ENCODE measurements at regions not wholly inside any gene's neighbourhood (a gene's known extent, or its start where the extent isn't known, plus 50 kb on each side); places are given as distances from the start of the nearest gene placed in this dataset.

DNA sequence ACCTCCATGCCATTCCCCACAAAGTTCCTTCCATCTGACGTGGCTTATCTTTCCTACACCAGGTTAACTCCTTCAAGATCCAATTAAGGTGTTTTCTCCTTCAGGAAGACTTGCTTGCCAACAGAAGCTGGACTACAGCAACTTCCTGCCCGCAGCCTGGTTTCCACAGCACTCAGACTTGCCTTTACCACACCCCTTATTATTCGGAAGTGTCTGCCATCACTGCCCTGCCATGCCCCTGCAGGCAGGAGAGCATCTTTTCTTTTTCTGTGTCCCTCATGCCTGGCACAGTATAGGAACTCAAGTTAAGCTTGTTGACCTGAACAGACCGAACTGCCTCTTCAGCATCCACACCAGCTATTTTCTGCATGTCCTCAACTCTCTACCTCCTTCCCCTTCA is 168.0 kb downstream of the FOXO1 start:
- TF ChIP-seq CTCF (IDR thresholded peaks at IDR 0.05; ENCODE audit: unreplicated experiment in 3 of 3) = no peak
- H3K4me3 Mint-ChIP-seq = no peak overlapping the region
- no peaks in the 10 kb centered on the region for H3K27me3 Mint-ChIP-seq (ENCODE audit: low read depth)
- no peaks in the 10 kb centered on the region for H3K36me3 Mint-ChIP-seq (ENCODE audit: low read depth)
- H3K4me1 Mint-ChIP-seq = peaks cover 24% of the 10 kb centered on the region
- H3K27ac Mint-ChIP-seq = no peak overlapping the region
- H3K9me3 Mint-ChIP-seq = no peaks in the 10 kb centered on the region

GRCh38 chr13:40502236-40502635 is 164.2 kb downstream of the FOXO1 start:
- Mint-ChIP-seq H3K36me3 (ENCODE audit: low read depth) (no peaks in the 10 kb centered on the region), H3K27ac (no peak overlapping the region), H3K27me3 (ENCODE audit: low read depth) (no peaks in the 10 kb centered on the region), H3K9me3 (no peaks in the 10 kb centered on the region), H3K4me1 (peaks cover 9% of the 10 kb centered on the region), H3K4me3 (no peak overlapping the region)
- TF ChIP-seq CTCF (IDR thresholded peaks at IDR 0.05; ENCODE audit: unreplicated experiment in 3 of 3) = no peak

DNA sequence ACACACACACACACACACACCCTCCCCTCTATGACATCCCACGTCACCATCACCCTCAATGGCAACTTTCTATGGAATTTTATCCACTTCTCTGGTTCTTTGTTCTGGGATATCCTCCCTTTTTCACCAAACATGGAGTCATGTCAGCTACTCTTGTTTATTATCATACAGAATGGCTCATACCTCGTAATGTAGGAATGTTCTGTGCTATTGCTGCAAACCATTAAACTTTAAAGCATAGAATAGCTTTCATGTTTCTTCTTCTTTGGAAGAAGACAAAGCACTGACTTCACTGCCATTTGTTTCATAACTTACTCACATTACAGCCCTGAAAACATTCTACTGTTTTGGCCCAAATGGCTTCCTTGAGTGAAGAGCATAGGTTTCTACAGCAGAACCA is 163.4 kb downstream of the FOXO1 start:
- Mint-ChIP-seq H3K4me1 (peaks cover 11% of the 10 kb centered on the region), H3K36me3 (ENCODE audit: low read depth) (no peaks in the 10 kb centered on the region), H3K9me3 (no peaks in the 10 kb centered on the region), H3K4me3 (no peak overlapping the region), H3K27ac (no peak overlapping the region), H3K27me3 (ENCODE audit: low read depth) (no peaks in the 10 kb centered on the region)
- TF ChIP-seq CTCF (IDR thresholded peaks at IDR 0.05; ENCODE audit: unreplicated experiment in 3 of 3) = no peak

DNA sequence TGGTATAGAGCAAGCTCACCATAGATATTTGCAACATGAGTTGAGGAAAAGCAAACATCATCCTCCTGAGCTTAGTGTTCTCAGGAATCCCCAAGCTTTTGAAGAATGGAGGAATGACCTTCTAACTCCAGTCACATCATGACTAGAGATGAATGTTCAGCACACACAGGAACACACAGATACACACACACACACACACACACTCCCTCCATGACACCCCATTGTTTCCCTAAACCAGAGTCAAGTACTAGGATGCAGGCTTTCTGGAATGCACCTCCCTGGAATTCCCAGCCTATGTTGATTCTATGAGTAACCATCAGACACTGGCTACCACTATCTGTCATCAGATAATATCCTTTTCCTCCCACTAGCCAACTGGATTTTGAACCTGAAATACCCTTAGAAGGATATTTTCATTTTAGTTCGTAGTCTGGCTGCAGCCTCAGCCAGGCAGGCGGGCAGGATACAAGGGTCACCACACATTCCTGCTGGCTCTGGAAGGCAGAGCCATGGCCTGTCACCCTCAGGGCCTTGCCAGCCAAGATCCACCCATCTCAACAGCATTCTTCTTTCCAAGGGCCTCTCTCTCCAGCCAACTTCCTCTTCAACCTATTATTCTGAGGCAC is 162.4 kb downstream of the FOXO1 start:
- H3K27me3 Mint-ChIP-seq (ENCODE audit: low read depth) = no peaks in the 10 kb centered on the region
- H3K36me3 Mint-ChIP-seq (ENCODE audit: low read depth) = no peaks in the 10 kb centered on the region
- H3K4me1 Mint-ChIP-seq = peaks cover 21% of the 10 kb centered on the region
- no peak for TF ChIP-seq CTCF (IDR thresholded peaks at IDR 0.05; ENCODE audit: unreplicated experiment in 3 of 3)
- no peaks in the 10 kb centered on the region for H3K9me3 Mint-ChIP-seq
- H3K4me3 Mint-ChIP-seq = no peak overlapping the region
- H3K27ac Mint-ChIP-seq = no peak overlapping the region

DNA sequence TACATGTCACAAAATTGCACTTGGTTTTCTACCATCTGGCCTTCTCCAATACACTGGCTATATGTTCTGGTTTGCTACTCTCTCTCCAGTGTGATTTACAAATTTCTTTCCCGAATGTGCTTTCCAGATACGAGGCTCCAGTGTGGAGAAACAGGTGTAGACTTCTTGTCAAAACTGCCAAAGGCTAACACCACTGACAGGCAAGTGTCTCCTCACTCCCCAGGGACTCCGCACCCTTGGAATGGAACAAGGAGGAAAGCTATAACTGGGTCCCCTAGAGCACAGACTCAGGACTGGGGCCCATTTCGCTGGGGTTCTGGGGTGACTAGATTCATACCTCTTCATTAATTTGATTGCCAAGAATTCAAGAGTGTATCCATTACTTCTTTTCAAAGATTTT is 161.8 kb downstream of the FOXO1 start:
- Mint-ChIP-seq H3K27me3 (ENCODE audit: low read depth) (no peaks in the 10 kb centered on the region), H3K27ac (no peak overlapping the region), H3K36me3 (ENCODE audit: low read depth) (no peaks in the 10 kb centered on the region), H3K9me3 (no peaks in the 10 kb centered on the region), H3K4me3 (no peak overlapping the region), H3K4me1 (peaks cover 24% of the 10 kb centered on the region)
- no peak for TF ChIP-seq CTCF (IDR thresholded peaks at IDR 0.05; ENCODE audit: unreplicated experiment in 3 of 3)

DNA sequence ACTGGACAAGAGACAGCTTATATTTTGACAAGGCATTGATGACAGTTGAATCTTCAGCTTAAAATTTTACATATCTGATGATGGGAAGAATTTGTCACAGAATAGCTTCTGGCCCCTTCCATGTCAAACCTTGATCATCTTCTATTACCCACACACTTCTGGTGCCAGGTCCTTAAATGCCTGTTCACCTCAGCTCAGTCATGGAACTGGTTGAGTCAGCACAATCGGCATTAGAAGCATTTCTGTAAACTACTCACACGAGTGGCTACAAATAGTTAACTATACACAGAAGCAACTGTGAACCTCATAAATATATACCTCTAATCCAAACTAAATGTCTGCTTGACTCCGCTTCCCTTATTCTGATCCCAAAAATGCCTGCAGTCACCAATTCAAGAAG is 161.2 kb downstream of the FOXO1 start:
- TF ChIP-seq CTCF (IDR thresholded peaks at IDR 0.05; ENCODE audit: unreplicated experiment in 3 of 3) = no peak
- Mint-ChIP-seq H3K9me3 (peaks cover 3% of the 10 kb centered on the region), H3K27ac (no peak overlapping the region), H3K36me3 (ENCODE audit: low read depth) (no peaks in the 10 kb centered on the region), H3K27me3 (ENCODE audit: low read depth) (no peaks in the 10 kb centered on the region), H3K4me3 (no peak overlapping the region), H3K4me1 (peaks cover 24% of the 10 kb centered on the region)
